ENCODE measurements at regions not wholly inside any gene's neighbourhood (a gene's known extent, or its start where the extent isn't known, plus 50 kb on each side); places are given as distances from the start of the nearest gene placed in this dataset.
A peak's percentile ranks its signal among the peaks of the same experiment; 100 is the strongest.

DNA sequence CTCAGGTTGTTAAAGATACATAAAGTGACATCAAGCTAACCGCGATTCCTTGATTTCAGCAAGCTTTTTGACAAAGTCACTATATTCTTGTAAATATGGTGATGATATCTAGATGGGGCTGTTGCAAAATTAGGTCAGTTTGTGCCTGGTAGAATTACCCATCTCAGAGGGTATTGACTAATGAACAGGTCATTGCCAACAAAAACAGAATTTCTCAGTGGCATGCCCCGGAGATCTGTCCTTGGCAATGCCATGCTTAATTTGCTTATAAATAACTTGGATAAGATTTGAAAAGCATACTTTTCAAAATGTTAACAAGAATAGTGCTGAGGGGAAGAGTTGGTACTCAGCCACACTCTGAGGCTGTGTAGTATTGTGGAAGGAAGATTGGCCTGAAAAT, 783.3 kb upstream of the SEMA6A start (continued):
- TF ChIP-seq CEBPZ (IDR thresholded peaks at IDR 0.05; ENCODE audit: low read depth, low read length): no peak
- TF ChIP-seq NR2C1 (IDR thresholded peaks at IDR 0.05): no peak
- TF ChIP-seq BHLHE40 (IDR thresholded peaks at IDR 0.05; ENCODE audit: borderline replicate concordance in 1 of 2, low read depth in 2 of 2, low read length in 1 of 2): no peak
- TF ChIP-seq SMAD1 (IDR thresholded peaks at IDR 0.05; ENCODE audit: low read depth, partially characterized antibody): no peak
- no peak for TF ChIP-seq HSF1 (IDR thresholded peaks at IDR 0.05; ENCODE audit: low read depth, low read length)
- no peak for TF ChIP-seq SMARCA5 (IDR thresholded peaks at IDR 0.05)
- TF ChIP-seq RAD51 (IDR thresholded peaks at IDR 0.05): no peak

- WGBS (ENCODE audit: insufficient coverage, insufficient replicate concordance, low lambda C conversion rate, missing lambda C conversion rate): 7% methylated on average over 2 of the region's 2 CpGs
- POLR2A ChIA-PET: no interaction called here
- BruUV-seq (replicated peaks): no TSS peak
Measured at GRCh38 chr5:117347280-117347679, 772.7 kb upstream of the SEMA6A start.

More at GRCh38 chr5:117347280-117347679, 772.7 kb upstream of the SEMA6A start:
- TF ChIP-seq CBFB (IDR thresholded peaks at IDR 0.05; ENCODE audit: low read depth) (no peak), SREBF2 (IDR thresholded peaks at IDR 0.05; ENCODE audit: low read length) (no peak), ZNF622 (IDR thresholded peaks at IDR 0.05) (no peak), TBL1XR1 (IDR thresholded peaks at IDR 0.05; ENCODE audit: low read depth, low read length) (no peak), POLR2A (IDR thresholded peaks at IDR 0.05; ENCODE audit: low read depth, low read length) (no peak), BACH1 (IDR thresholded peaks at IDR 0.05; ENCODE audit: borderline replicate concordance) (no peak), ZBED1 (IDR thresholded peaks at IDR 0.05; ENCODE audit: borderline replicate concordance) (no peak), ZNF24 (IDR thresholded peaks at IDR 0.05) (no peak), ATF3 (IDR thresholded peaks at IDR 0.05; ENCODE audit: borderline replicate concordance, extremely low read depth, low read depth, low read length) (no peak), IKZF1 (conservative IDR thresholded peaks at IDR 0.05) (no peak), NRF1 (conservative IDR thresholded peaks at IDR 0.05; ENCODE audit: low read depth, low read length) (no peak), SIN3A (IDR thresholded peaks at IDR 0.05; ENCODE audit: low read depth, low read length) (no peak), STAT3 (IDR thresholded peaks at IDR 0.05; ENCODE audit: low read depth, low read length) (no peak), EZH2 (IDR thresholded peaks at IDR 0.05; ENCODE audit: borderline replicate concordance, control insufficient read depth, low read depth, low read length) (no peak)
- H2AFZ ChIP-seq (ENCODE audit: control insufficient read depth, low read depth, low read length): no peak overlapping the region
- H3K36me3 ChIP-seq (ENCODE audit: control insufficient read depth in 2 of 2, insufficient read depth in 2 of 2, low read length in 1 of 2): no peaks in the 10 kb centered on the region
- DNase-seq (ENCODE audit: low read depth, low spot score) (no peak), ATAC-seq (no peak), FAIRE-seq (peak; percentile 23)
- H3K79me2 ChIP-seq (ENCODE audit: control insufficient read depth, insufficient read depth, low read length): no peaks in the 10 kb centered on the region
- in situ Hi-C loops (cut with MboI): no loop called here
- no peak overlapping the region for H3K27ac ChIP-seq (ENCODE audit: control insufficient read depth, insufficient read depth)
- intact Hi-C loops (cut with micrococcal nuclease; ENCODE audit: unreplicated experiment): no loop called here
- H3K27me3 ChIP-seq (replicated peaks in 1 of 2; ENCODE audit: control insufficient read depth in 2 of 2, insufficient read depth in 2 of 2, low read length in 1 of 2): no peaks in the 10 kb centered on the region
- no peak overlapping the region for H3K9ac ChIP-seq (ENCODE audit: control insufficient read depth, insufficient read depth, low read length)
- SMC1A ChIA-PET (ENCODE audit: uncharacterized antibody, unreplicated experiment): no interaction called here
- H3K4me2 ChIP-seq (ENCODE audit: control insufficient read depth, insufficient read depth): no peak overlapping the region
- no peaks in the 10 kb centered on the region for H3K9me3 ChIP-seq (replicated peaks; ENCODE audit: control insufficient read depth, insufficient read depth, low read length)
- RAD21 ChIA-PET (ENCODE audit: unreplicated experiment): no interaction called here
- no peaks in the 10 kb centered on the region for H4K20me1 ChIP-seq (ENCODE audit: control insufficient read depth, insufficient read depth)
- CTCF ChIA-PET: interaction anchor here (0.5 to 1.2 kb wide), 3 partner anchors 10 to 760 kb away, joined by 3 to 5 read pairs (median 3); no protein-coding TSS in a partner anchor
- no peaks in the 10 kb centered on the region for H3K4me1 ChIP-seq (ENCODE audit: control insufficient read depth, insufficient read depth, low read length)
- H3K4me3 ChIP-seq: no peak overlapping the region

All from GM12878 (cell line).